ENCODE measurements at regions not wholly inside any gene's neighbourhood (a gene's known extent, or its start where the extent isn't known, plus 50 kb on each side); places are given as distances from the start of the nearest gene placed in this dataset.

- Mint-ChIP-seq H3K4me3 (ENCODE audit: unreplicated experiment) (no peak overlapping the region), H3K4me1 (ENCODE audit: low read depth, unreplicated experiment) (peaks cover 3% of the 10 kb centered on the region), H3K27ac (ENCODE audit: unreplicated experiment) (no peak overlapping the region), H3K9me3 (ENCODE audit: unreplicated experiment) (peaks cover 7% of the 10 kb centered on the region), H3K36me3 (ENCODE audit: low read depth, unreplicated experiment) (peaks cover 5% of the 10 kb centered on the region), H3K27me3 (ENCODE audit: low read depth, unreplicated experiment) (no peaks in the 10 kb centered on the region)
- TF ChIP-seq, protein P1, sequence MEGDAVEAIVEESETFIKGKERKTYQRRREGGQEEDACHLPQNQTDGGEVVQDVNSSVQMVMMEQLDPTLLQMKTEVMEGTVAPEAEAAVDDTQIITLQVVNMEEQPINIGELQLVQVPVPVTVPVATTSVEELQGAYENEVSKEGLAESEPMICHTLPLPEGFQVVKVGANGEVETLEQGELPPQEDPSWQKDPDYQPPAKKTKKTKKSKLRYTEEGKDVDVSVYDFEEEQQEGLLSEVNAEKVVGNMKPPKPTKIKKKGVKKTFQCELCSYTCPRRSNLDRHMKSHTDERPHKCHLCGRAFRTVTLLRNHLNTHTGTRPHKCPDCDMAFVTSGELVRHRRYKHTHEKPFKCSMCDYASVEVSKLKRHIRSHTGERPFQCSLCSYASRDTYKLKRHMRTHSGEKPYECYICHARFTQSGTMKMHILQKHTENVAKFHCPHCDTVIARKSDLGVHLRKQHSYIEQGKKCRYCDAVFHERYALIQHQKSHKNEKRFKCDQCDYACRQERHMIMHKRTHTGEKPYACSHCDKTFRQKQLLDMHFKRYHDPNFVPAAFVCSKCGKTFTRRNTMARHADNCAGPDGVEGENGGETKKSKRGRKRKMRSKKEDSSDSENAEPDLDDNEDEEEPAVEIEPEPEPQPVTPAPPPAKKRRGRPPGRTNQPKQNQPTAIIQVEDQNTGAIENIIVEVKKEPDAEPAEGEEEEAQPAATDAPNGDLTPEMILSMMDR (IDR thresholded peaks at IDR 0.05; ENCODE audit: insufficient read depth, low read depth, low read length): no peak
- no peak for TF ChIP-seq EZH2 (IDR thresholded peaks at IDR 0.05; ENCODE audit: insufficient read depth, low read length)
- FAIRE-seq: no peak
- H3K27me3 ChIP-seq (ENCODE audit: insufficient read depth, low read length): no peaks in the 10 kb centered on the region
- no peaks in the 10 kb centered on the region for H4K20me1 ChIP-seq (ENCODE audit: insufficient read depth, low read length)
- H3K27ac ChIP-seq (ENCODE audit: low read depth, low read length): no peak overlapping the region
- no peak overlapping the region for H3K4me3 ChIP-seq (ENCODE audit: insufficient read depth, low read depth, low read length)
- H3K4me2 ChIP-seq (ENCODE audit: low read length): peak overlapping the region; percentile 17
- peaks cover 9% of the 10 kb centered on the region for H3K4me1 ChIP-seq (ENCODE audit: insufficient read depth, low read length)
- H2AFZ ChIP-seq (ENCODE audit: low read depth, low read length): no peak overlapping the region
- no peaks in the 10 kb centered on the region for H3K9me3 ChIP-seq (ENCODE audit: insufficient read depth, low read depth, low read length)
- no peaks in the 10 kb centered on the region for H3K36me3 ChIP-seq (ENCODE audit: insufficient read depth, low read length)
- no peaks in the 10 kb centered on the region for H3K79me2 ChIP-seq (ENCODE audit: insufficient read depth, low read length)
- no peak for DNase-seq (ENCODE audit: low read depth)
- no peak overlapping the region for H3K9ac ChIP-seq (ENCODE audit: low read length)
Measured at GRCh38 chr4:123017078-123017477, 94.7 kb upstream of the NUDT6 start.

DNA sequence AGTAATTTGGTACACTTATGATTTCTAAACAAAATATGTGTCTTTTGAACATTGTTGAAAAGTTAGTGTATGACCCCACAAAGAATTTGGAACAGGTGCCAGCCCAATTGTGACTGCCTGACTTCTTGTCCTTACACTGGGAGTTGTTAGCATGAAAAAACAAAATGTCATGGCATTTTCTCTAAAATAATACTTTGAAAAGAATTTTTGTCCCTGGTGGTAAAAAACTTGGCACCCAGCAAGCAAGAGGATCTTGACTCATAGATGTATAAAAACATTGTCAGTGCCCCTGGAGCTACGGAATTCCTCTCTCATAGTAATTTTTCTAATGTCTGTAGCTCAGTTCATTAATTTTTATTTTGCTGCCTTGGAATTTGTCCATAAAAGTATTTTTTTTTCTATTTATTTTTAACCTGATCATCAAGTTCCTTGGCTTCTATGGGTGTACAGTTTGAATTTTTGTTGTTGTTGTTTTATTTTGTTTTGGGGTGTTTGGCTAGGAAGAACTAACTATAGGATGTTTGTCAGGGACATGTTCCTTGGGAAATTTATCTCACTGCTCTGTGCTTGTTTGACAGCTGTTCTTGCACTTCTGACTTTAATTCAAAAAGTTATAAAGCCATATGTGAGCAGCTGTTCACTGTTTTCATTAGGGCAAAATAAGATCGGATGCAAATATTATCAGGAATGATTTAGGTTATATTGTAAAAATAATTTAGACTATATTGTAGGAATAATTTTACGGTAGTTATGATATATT, 95.4 kb upstream of the NUDT6 start:
- Mint-ChIP-seq H3K36me3 (ENCODE audit: low read depth, unreplicated experiment) (peaks cover 2% of the 10 kb centered on the region), H3K9me3 (ENCODE audit: unreplicated experiment) (peaks cover 3% of the 10 kb centered on the region), H3K27me3 (ENCODE audit: low read depth, unreplicated experiment) (no peaks in the 10 kb centered on the region), H3K4me3 (ENCODE audit: unreplicated experiment) (no peak overlapping the region), H3K27ac (ENCODE audit: unreplicated experiment) (no peak overlapping the region), H3K4me1 (ENCODE audit: low read depth, unreplicated experiment) (no peaks in the 10 kb centered on the region)
- H3K4me1 ChIP-seq (ENCODE audit: insufficient read depth, low read length): peaks cover 9% of the 10 kb centered on the region
- DNase-seq (ENCODE audit: low read depth): peak; percentile 59
- no peaks in the 10 kb centered on the region for H3K79me2 ChIP-seq (ENCODE audit: insufficient read depth, low read length)
- H3K9ac ChIP-seq (ENCODE audit: low read length): no peak overlapping the region
- no peaks in the 10 kb centered on the region for H3K36me3 ChIP-seq (ENCODE audit: insufficient read depth, low read length)
- peak; percentile 68 for FAIRE-seq
- H3K4me3 ChIP-seq (ENCODE audit: insufficient read depth, low read depth, low read length): no peak overlapping the region
- H4K20me1 ChIP-seq (ENCODE audit: insufficient read depth, low read length): no peaks in the 10 kb centered on the region
- H2AFZ ChIP-seq (ENCODE audit: low read depth, low read length): no peak overlapping the region
- no peak overlapping the region for H3K27ac ChIP-seq (ENCODE audit: low read depth, low read length)
- peak overlapping the region; percentile 17 for H3K4me2 ChIP-seq (ENCODE audit: low read length)
- H3K27me3 ChIP-seq (ENCODE audit: insufficient read depth, low read length): no peaks in the 10 kb centered on the region
- H3K9me3 ChIP-seq (ENCODE audit: insufficient read depth, low read depth, low read length): no peaks in the 10 kb centered on the region
- TF ChIP-seq, protein P1 (IDR thresholded peaks at IDR 0.05; ENCODE audit: insufficient read depth, low read depth, low read length): no peak
- TF ChIP-seq EZH2 (IDR thresholded peaks at IDR 0.05; ENCODE audit: insufficient read depth, low read length): no peak

GRCh38 chr4:123018396-123018775, 96.0 kb upstream of the NUDT6 start:
- Mint-ChIP-seq H3K27ac (ENCODE audit: unreplicated experiment) (no peak overlapping the region), H3K27me3 (ENCODE audit: low read depth, unreplicated experiment) (no peaks in the 10 kb centered on the region), H3K4me1 (ENCODE audit: low read depth, unreplicated experiment) (no peaks in the 10 kb centered on the region), H3K9me3 (ENCODE audit: unreplicated experiment) (peaks cover 1% of the 10 kb centered on the region), H3K36me3 (ENCODE audit: low read depth, unreplicated experiment) (peaks cover 2% of the 10 kb centered on the region), H3K4me3 (ENCODE audit: unreplicated experiment) (no peak overlapping the region)
- Histone ChIP-seq H2AFZ (ENCODE audit: low read depth, low read length) (no peak overlapping the region), H3K4me3 (ENCODE audit: insufficient read depth, low read depth, low read length) (no peak overlapping the region), H3K4me1 (ENCODE audit: insufficient read depth, low read length) (peaks cover 9% of the 10 kb centered on the region), H3K4me2 (ENCODE audit: low read length) (no peak overlapping the region), H3K27me3 (ENCODE audit: insufficient read depth, low read length) (no peaks in the 10 kb centered on the region), H3K9me3 (ENCODE audit: insufficient read depth, low read depth, low read length) (no peaks in the 10 kb centered on the region), H3K79me2 (ENCODE audit: insufficient read depth, low read length) (no peaks in the 10 kb centered on the region), H3K36me3 (ENCODE audit: insufficient read depth, low read length) (no peaks in the 10 kb centered on the region), H3K9ac (ENCODE audit: low read length) (no peak overlapping the region), H4K20me1 (ENCODE audit: insufficient read depth, low read length) (no peaks in the 10 kb centered on the region), H3K27ac (ENCODE audit: low read depth, low read length) (no peak overlapping the region)
- DNase-seq (ENCODE audit: low read depth) (no peak), FAIRE-seq (no peak)
- no peak for TF ChIP-seq EZH2 (IDR thresholded peaks at IDR 0.05; ENCODE audit: insufficient read depth, low read length)
- TF ChIP-seq, protein P1 (IDR thresholded peaks at IDR 0.05; ENCODE audit: insufficient read depth, low read depth, low read length): no peak

Measured in astrocyte (in vitro differentiated cells and primary cell).